HG03196 (cell line): ENCODE measurements at regions not wholly inside any gene's neighbourhood (a gene's known extent, or its start where the extent isn't known, plus 50 kb on each side); places are given as distances from the start of the nearest gene placed in this dataset.
"Not testable (repeated sequence)": the region's sequence is repeated elsewhere in the genome, so short reads cannot be mapped to it uniquely, and the experiment has no call there.

Experiments
- ATAC-seq: cut with Tn5 transposase; IDR thresholded peaks from one replicate; pipeline ENCODE4 v1.9.1; 2021; ENCODE audit not compliant: unreplicated experiment

DNA sequence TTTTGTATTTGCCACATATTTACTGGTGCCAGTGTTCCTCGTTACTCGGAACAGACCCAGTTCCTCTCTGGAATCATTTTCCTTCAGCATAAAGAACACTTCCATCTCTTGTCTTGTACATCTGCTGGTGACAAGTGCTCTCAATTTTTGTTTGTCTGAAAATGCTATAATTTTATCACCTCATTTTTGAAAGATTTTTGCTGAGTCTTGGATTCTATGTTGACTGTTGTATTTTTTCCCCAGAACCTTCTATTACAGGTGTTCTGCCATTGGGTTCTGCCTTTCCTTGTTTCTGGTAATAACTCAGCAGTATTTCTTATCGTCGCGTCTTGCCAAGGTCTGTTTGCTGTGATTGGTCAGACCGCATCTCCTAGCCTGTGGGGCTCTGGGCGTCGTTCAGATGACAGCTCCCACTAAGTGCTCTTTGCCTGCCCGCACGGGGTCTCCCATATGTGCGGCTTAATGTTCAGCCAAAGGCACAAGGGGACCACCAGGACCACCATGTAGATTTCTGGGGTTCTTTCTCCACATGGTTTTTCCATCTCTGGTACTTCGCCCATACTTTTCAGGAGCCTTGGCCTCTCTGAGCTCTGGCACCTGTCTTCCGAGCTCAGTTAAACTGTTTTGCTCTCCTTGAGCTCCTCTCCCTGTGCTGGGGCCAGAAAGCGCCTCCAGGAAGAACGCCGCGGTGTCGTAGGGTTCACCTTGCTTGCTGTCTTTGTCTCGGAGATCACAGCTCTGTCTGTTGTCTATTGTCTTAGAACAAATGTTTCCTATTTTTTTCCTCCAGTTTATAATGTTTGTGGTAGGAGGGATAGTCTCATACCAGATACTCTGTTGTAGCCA, 80.0 kb downstream of the METRNL start:
- no peak for ATAC-seq

DNA sequence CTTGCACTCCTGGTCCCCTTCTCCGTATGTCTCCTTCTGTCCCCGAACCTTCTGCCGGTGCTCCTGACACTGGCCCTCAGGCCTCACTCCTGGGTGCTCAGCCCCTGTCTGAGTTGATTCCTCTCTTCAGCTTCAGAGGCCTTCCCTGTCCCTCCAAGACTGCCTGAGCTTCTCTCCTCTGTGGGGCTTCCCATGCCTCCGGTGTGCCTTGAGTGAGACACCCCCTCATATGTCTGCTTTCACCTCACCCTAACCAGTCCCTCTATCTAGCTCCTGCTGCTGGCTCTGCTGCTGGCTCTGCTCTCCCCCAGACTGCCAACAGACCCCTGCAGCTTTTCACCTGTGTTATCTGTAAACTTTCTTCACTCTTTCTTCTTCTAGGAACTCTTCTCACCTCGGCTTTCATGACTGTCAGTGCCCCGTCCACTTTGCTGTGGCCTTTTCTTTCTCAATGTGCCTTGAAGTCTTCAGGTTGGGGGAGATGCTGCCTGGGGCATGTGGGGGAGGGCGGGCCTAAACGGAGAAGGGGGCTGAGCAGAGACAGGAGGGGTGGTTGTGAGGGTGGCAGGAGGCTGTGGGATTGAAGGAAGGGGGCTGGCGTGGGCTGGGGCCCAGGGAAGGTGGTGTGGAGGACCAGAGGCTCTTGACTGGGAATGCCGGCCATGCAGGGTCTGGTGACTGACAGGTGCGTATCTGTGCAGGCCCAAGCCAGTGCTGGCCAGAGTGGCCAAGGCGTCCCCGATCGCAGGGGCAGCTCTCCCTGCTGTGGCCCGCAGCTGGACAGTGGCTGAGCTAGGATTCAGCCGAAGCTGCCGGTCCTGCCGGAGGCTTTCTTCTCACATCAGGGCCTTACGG, 81.3 kb downstream of the METRNL start:
- ATAC-seq: no peak

DNA sequence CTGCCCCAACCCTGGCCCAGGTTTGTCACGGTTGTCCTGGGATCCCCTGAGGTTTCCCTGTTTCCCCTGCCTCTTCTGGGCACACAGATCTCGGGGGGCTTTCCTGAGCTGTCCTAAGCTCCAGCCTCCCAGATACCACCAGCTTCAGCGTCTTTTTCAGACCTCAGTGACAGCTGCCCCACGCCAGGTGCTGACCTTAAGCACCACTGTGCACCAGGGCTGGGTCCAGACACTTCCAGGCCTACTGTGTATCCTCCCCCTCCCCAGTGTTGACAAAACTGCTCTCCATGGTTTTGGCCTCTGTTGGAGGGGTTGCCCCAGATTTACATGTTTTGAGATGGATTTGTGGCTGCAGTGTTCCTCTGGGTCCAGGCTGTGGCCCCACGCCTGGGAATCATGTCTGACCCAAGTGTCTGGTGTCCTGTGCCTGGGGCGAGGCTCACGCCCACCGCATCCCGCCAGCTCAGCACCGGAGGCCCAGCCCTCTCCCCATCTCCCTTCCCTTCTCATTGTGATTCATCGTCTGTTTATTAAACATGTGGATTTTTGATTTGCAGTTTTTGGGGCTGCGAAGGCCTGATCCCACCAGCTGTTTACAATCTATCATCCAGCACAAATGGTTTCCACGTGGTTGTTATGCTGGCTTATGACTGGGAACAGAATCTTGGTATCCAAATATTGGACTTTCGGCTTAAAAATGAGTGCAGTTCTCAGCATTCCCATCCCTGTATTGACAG, 82.1 kb downstream of the METRNL start:
- no peak for ATAC-seq

DNA sequence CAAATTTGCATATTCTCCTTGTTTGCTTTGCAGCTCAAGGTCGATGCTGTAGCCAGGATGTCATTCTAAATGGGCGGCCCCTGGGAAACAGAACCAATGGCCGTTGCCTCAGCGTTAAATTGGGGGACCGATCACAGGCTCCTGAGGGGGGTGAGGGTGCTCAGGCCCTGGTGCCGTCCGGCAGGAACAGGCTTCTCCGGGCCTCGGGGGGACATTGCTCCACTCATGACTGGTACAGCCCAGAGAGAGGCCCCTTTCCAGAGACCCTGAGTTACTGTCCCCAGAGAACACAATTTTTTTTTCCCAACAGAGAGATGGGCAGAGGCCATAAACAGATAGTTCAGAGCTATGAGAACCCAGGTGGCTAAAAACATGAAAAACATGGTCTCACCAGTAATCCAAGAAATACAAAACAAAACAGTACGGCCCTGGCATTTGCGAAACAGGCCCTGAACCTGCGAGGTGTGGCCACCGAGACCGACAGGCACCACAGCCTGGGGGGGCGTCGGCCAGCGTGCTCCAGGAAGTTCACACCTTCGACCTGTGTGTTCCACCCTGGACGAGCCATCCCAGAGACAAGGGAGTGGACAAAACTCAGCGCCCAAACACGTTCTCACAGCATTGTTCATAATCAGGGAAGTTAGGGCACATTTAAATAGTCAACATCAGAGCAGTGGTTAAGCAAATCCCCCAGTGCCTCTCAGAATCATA, 82.8 kb downstream of the METRNL start:
- ATAC-seq: no peak

DNA sequence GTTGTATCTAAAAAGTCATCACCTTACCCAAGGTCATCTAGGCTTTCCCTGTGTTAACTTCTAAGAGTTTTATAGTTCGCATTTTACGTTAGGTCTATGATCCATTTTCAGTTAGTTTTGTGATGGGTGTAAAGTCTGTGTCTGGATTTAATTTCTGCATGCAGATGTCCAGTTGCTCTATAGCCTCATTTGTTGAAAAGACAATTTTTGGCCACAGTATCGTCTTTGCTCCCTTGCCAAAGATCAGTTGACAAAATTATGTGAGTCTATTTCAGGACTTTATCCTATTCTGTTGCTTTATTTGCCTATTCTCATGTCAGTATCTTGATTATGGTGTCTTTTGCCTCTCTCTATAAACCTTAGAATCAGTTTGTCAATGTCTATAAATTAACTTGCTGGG, 85.1 kb downstream of the METRNL start:
- no peak for ATAC-seq

DNA sequence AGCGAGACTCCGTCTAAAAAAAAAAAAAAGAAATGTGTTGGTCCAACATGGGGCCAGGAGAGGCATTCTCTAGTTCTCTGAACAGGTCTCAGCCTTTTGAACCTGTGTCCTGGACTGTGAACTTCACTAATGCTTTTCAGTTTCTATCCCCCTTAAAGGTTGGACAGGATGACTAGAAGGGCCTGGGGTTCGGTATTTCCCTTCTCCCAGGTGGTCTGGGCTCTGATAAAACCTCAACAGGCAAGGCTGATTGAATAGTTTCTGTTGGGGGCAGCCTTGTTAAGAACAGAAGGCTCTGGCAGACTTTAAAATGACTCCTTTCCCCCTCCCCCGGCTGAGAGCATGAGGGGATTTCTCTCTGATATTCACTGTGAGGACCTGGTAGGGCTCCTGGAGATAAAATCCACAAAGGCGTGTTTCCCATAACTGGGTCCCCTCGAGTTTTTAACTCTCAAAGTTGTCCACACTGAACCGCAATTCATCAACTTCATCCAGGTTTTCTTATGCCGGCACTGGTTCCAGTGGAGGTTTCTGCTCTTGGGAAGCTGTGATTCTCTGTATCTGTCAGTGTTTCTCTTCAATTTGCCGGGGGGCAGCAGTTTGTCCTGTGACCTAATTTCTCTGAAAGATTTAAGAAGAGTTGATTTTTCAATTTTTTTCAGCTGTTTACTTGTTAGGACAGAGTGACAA, 91.3 kb downstream of the METRNL start:
- ATAC-seq: no peak

DNA sequence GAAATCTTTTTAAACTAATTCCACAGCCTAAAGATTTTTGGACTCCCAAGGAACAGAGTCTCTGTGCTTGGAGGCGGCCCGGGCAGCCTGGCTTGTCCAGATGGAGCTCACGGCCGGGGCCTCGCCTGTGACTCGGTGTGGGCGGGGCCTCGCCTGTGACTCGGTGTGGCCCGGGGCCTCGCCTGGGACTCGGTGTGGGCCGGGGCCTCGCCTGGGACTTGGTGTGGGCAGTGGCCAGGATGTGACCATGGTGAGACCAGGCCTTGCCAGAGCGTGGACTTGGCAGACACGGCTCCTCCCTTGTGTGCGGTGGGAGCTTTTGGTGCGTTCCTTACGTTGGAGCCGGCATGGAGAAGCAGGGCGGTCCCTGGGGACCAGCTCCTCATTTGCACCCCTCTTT, 92.3 kb downstream of the METRNL start:
- no peak for ATAC-seq

DNA sequence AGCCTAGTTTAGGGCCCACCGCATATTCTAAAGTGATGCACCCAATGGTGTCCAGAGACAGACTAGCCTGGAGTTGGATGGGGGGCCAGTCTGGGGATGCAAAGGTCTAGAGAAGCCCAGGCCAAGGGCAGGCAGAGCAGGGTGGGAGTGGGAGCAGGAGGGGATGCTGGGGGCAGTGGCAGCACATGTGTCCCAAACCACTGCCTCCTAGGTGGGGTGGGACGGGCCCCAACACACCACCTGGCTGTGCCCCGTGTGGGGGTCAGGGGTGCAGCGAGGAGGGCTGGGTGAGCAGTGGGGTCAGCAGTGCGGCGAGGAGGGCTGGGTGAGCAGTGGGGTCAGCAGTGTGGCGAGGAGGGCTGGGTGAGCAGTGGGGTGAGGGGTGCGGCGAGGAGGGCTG, 92.7 kb downstream of the METRNL start:
- ATAC-seq: not testable (repeated sequence)

DNA sequence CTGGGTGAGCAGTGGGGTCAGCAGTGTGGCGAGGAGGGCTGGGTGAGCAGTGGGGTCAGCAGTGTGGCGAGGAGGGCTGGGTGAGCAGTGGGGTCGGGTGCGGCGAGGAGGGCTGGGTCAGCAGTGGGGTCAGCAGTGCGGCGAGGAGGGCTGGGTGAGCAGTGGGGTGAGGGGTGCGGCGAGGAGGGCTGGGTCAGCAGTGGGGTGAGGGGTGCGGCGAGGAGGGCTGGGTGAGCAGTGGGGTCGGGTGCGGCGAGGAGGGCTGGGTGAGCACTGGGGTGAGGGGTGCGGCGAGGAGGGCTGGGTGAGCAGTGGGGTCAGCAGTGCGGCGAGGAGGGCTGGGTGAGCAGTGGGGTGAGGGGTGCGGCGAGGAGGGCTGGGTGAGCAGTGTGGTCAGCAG, 93.2 kb downstream of the METRNL start:
- not testable (repeated sequence) for ATAC-seq

DNA sequence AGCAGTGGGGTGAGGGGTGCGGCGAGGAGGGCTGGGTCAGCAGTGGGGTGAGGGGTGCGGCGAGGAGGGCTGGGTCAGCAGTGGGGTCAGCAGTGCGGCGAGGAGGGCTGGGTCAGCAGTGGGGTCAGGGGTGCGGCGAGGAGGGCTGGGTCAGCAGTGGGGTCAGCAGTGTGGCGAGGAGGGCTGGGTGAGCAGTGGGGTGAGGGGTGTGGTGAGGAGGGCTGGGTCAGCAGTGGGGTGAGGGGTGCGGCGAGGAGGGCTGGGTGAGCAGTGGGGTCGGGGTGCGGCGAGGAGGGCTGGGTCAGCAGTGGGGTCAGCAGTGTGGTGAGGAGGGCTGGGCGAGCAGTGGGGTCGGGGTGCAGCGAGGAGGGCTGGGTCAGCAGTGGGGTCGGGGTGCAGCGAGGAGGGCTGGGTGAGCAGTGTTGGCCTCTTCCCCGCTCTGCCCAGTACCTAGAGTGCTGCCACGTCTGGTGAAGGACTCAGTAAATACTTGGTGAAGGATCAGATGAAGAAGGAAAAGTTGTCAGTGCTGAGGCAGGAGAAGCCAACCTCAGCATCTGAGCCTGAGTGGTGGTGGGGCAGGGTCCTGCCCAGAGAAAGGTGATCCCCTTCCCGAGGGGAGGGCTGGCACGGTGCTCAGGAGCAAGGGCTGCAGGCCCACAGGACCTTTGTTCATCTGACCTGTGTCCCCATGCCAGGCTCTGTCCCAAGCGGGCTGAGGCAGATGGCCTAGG, 93.9 kb downstream of the METRNL start:
- not testable (repeated sequence) for ATAC-seq

DNA sequence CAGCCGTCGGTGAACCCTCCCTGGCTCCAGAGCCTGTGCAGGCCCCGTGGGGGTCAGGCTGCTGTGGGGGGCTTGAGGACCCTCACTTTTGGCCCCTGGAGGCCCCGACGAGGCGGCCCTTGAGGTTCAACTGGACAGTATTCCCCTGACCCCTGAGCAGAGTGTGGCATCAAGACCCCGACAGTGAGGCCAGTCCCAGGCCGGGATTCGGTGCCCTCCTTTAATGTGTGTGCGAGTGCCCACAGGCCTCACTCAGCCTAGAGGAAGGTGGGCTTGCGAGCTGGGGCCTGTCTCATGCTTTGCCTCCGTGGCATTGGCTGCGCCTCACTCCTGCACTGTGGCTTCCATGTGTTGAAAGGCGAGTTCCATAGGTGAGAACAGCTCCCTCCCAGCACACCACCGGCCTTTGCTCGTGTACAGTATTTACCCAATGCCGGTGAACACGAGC, 94.5 kb downstream of the METRNL start:
- no peak for ATAC-seq

DNA sequence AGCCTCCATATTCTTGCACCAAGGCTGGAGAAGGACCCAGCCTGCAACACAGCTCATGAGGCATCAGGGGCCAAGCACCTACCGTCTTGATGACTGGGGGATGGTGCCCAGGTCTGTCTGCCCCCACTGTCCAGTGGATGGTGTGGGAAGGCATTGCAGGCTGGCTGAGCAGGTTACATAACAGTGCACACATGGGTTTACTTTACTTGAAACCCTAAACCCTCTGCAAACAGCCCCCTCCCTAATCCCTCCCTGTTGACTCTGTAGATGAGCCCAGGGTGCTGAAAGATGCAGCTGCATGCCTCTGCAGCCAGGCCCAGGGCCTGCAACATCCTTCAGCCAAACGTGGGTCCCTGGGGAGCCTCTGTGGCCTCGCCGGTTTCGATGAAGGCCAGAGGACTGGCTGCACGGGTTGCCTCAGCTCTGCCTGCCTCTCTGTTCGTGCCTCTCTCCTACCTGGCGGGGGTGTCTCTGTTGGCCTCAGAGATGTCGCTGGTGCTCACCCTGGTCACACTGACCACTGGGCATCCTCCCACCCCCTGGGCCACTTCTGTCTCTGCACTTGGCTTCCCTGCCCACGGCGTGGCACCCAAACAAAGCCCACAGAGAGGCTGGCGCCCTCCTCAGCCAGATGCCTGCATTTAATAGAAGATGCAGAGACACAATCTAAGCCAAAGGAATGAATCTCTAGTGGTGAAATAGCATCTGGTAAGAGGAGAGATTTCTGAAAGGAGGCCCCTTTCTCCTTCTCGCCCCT, 95.1 kb downstream of the METRNL start:
- ATAC-seq: peak; percentile 71

DNA sequence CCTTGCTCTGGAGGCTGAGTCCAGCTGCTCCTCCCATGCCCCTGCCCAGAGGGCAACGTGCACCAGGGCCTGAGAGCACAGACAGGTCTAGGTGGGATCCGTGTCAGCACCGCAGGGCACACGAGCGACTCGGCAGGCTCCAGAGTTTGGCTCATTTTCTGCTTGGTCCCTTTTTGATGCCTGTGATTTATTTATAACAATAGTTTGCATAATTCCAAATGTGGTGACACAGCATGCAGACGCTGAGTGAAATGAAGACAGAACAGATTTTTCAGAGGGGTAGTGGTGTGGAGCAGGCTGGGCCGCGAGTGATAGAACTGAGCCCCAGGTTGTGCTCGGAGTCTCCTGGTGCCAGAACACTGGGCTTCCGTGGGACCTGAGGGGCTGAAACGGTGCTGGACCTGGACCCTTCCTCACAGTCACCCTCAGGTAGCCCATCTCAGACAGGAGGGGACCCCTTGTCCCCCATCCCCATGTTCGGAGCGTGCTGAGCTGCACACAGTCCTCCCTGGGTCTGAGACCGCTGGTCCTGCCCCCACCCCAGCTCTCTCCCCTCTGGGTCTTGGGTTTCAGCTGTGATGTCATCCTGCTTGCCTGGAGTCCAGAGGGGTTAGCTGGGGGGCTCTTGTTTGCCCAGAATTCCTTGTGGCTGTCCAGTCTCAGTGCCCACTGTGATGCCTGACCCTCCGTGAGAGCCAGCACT, 95.9 kb downstream of the METRNL start:
- no peak for ATAC-seq

DNA sequence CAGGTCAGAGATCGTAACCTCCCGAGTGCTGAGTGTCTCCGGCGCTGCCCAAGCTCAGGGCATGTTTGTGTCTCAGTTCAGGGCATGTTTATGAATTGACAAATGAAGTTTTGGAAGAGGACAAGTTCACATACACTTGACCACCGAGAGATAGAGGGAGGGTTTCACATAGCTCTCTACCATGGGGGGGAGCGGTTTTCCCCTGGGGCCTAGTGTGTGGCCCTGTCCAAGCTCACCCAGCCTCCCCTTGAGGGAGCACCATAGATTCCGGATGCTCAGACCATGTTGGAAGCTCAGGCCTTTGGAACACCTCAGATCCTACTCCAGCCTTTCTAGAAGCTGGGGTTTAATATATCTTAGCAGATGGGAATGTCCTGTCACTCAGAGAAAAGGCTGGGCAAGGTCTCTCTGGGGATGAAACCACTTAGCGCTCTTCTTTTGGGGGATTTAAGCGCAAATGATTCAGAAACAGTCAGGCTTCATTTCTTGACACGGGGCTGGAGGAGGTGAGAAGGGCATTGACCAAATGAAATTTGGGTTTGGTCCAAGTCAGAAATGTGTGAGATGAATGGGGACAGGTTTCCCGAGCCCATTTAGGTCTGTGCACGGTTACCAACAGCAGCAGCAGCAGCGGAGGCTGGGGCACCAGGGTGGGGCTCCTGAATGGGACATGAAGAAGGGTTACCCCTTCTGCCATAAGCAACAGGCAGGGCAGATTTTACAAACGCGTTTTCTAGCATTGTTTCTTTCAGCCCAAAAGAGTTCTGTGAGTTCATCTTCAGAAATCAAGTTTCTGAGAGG, 96.6 kb downstream of the METRNL start:
- ATAC-seq: no peak

DNA sequence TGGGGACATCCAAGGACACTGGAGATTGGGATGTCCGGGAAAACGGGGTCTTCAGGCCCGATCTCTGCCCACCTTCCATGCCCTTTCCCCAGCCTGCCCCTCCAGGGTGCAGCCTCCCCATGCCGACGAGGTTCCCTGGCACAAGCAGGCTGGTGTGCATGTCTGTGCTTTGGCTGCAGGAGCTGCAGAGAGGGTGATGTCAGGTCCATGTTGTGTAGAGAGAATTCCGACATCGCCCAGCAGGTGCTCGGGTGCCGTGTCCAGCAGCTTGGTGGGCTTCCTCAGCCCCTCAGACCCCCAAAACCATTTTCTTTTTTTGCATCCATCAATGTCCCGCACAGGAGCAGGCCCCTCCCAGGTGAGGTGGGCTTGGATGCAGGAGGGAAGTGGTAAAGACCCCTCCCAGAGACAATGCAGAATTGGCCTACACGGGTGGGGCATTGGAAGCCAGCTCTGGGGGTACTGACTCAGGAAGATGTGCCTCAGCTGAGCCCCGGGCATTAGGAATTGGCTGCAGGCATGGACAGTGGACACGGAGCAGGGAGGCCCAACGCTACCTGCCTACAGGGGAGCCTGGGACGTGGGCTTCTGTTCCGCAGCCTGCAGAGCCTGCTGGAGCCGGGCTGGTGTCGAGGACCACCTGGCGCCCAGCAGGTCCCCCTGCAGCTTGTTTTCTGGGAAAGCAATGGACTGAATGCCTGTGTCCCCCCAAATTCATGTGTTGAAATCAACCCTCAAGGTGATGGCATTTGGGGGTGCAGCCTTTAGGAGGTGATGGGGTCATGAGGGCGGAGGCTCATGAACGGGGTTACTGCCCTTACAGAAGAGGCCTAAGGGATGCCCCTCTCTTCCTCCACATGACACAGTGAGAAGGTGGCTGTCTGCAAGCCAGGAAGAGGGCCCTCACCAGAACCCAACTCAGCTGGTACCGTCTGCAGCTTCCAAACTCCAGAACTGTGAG, 97.5 kb downstream of the METRNL start:
- ATAC-seq: no peak
